DND-41 (cell line): ENCODE measurements at regions not wholly inside any gene's neighbourhood (a gene's known extent, or its start where the extent isn't known, plus 50 kb on each side); places are given as distances from the start of the nearest gene placed in this dataset.

Source experiments
- ATAC-seq: fragments of 200-7000 bp; cut with Tn5 transposase; 3 replicates; pipeline ENCODE4 v1.9.1; 2021; ENCODE audit warnings: low read depth; ENCODE audit not compliant: insufficient read depth
- DNase-seq: peaks from one replicate; pipeline ENCODE4 v3.0.0-alpha.2; 2020
- H2AFZ ChIP-seq: 2 replicates; pipeline ENCODE4 v1.6.0; 2012; ENCODE audit warnings: low read depth, low read length
- H3K27ac ChIP-seq: 2 replicates; pipeline ENCODE4 v1.5.1; 2012; ENCODE audit warnings: low read length, inconsistent platforms
- H3K27me3 ChIP-seq: fragments of 200-600 bp; sonication (generic); 2 replicates; pipeline ENCODE4 v1.6.0; 2012; ENCODE audit warnings: low read length, mild to moderate bottlenecking, inconsistent platforms; ENCODE audit not compliant: insufficient read depth, poor library complexity
- H3K36me3 ChIP-seq: 2 replicates; pipeline ENCODE4 v1.5.1; 2012; ENCODE audit warnings: low read length, inconsistent platforms; ENCODE audit not compliant: insufficient read depth
- H3K4me1 ChIP-seq: 2 replicates; pipeline ENCODE4 v1.5.1; 2012; ENCODE audit warnings: mild to moderate bottlenecking, low read length; ENCODE audit not compliant: insufficient read depth
- H3K4me2 ChIP-seq: 2 replicates; pipeline ENCODE4 v1.6.0; 2012; ENCODE audit warnings: mild to moderate bottlenecking, moderate library complexity, low read length, inconsistent platforms; ENCODE audit not compliant: insufficient read depth
- H3K4me3 ChIP-seq, 2 experiments: fragments of 200-600 bp in 1 of 2; shearing (Covaris generic) in 1 of 2; 2 replicates each; pipeline ENCODE4 v1.5.1; 2012 to 2016; ENCODE audit warnings: inconsistent platforms in 2 of 2, low read length in 2 of 2, mild to moderate bottlenecking in 2 of 2, low read depth in 1 of 2, moderate library complexity in 1 of 2
- H3K79me2 ChIP-seq: 2 replicates; pipeline ENCODE4 v1.6.0; 2012; ENCODE audit warnings: low read length, inconsistent platforms; ENCODE audit not compliant: insufficient read depth
- H3K9ac ChIP-seq: 2 replicates; pipeline ENCODE4 v1.6.0; 2012; ENCODE audit warnings: low read depth, mild to moderate bottlenecking, inconsistent platforms, low read length, moderate library complexity
- H3K9me3 ChIP-seq: 2 replicates; pipeline ENCODE4 v1.5.1; 2012; ENCODE audit warnings: low read length, moderate library complexity, mild to moderate bottlenecking, inconsistent platforms; ENCODE audit not compliant: insufficient read depth, severe bottlenecking
- H4K20me1 ChIP-seq: 2 replicates; pipeline ENCODE4 v1.6.0; 2012; ENCODE audit warnings: low read length; ENCODE audit not compliant: insufficient read depth
- CTCF ChIP-seq: IDR thresholded peaks from 2 replicates; pipeline ENCODE4 v1.5.1; 2012; ENCODE audit warnings: borderline replicate concordance, low read length, moderate library complexity, mild to moderate bottlenecking; ENCODE audit not compliant: poor library complexity, severe bottlenecking; ENCODE audit errors: extremely low read depth
- EZH2 ChIP-seq: IDR thresholded peaks from 3 replicates; pipeline ENCODE4 v1.6.1; 2012; ENCODE audit warnings: borderline replicate concordance, low read depth, mild to moderate bottlenecking, moderate library complexity, low read length, inconsistent platforms; ENCODE audit not compliant: severe bottlenecking

DNA sequence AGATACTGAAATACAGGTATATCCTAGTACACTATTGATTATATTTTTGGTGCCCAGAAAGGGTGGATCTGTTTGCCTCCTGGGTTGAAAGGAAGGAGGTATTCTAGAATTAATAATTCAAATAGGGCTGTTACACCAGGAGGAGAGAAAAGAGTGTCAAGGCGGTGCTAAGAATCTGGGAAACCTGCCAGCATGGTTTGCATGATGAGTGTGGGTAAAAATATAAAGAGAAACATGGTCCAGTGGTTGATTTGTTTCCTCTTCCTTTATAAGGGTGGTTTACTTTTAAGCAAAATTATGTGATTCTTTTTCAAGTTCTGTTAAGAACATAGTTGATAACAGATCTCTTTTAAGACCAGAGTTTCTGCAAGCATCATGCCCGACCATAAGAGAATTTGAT is 69.4 kb upstream of the NFIB start:
- Histone ChIP-seq H3K27ac (no peak overlapping the region), H3K79me2 (no peaks in the 10 kb centered on the region), H3K36me3 (no peaks in the 10 kb centered on the region), H3K4me3 (no peak overlapping the region), H4K20me1 (no peaks in the 10 kb centered on the region), H3K4me2 (no peak overlapping the region), H3K4me1 (no peaks in the 10 kb centered on the region), H3K9ac (no peak overlapping the region), H2AFZ (no peak overlapping the region), H3K27me3 (no peaks in the 10 kb centered on the region), H3K9me3 (no peaks in the 10 kb centered on the region)
- TF ChIP-seq CTCF (no peak), EZH2 (no peak)
- DNase-seq: peak; percentile 4
- no peak for ATAC-seq

DNA sequence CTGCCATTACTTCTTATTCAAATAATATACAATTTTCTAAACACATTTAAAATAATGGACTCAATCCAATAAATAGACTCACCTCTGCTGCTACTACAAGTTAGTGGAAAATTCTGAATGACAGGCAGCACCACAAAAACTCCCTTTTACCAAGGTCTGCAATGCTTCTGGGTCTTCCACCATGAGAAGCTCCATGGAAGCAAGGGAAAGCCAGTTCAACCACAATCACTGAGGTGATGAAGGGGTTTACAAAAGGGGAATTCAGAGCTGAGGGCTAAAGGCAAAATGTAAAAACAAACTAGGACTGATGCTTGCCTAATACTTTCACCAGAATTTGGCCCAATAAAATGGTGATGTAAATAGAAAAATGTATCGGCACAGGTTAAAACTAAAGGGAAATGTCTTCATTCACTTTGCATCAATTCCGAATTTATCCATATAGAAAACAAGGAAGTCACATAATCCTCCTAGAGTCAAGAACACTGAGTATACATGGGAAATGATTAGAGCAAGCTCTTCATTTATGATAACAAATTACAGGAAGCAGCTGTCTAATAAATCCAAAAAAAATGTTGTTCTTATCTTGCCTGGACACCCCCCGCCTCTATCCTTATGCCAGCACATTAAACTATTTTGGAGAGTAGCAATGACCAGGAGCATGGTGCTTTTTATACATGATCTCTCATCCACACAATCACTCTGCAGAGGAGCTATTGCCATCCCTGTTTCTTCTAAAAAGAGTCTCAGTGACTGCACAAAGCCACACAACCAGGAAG is 66.3 kb upstream of the NFIB start:
- Histone ChIP-seq H3K27me3 (no peaks in the 10 kb centered on the region), H3K9ac (no peak overlapping the region), H2AFZ (no peak overlapping the region), H3K27ac (no peak overlapping the region), H3K36me3 (no peaks in the 10 kb centered on the region), H3K79me2 (no peaks in the 10 kb centered on the region), H3K4me3 (no peak overlapping the region), H3K4me1 (no peaks in the 10 kb centered on the region), H4K20me1 (no peaks in the 10 kb centered on the region), H3K4me2 (no peak overlapping the region), H3K9me3 (no peaks in the 10 kb centered on the region)
- DNase-seq (no peak), ATAC-seq (no peak)
- TF ChIP-seq CTCF: no peak
- no peak for TF ChIP-seq EZH2

- Histone ChIP-seq H3K27ac (no peak overlapping the region), H3K79me2 (no peaks in the 10 kb centered on the region), H3K27me3 (no peaks in the 10 kb centered on the region), H3K4me1 (no peaks in the 10 kb centered on the region), H3K4me3 (no peak overlapping the region), H3K36me3 (no peaks in the 10 kb centered on the region), H2AFZ (no peak overlapping the region), H3K4me2 (no peak overlapping the region), H4K20me1 (no peaks in the 10 kb centered on the region), H3K9ac (no peak overlapping the region), H3K9me3 (no peaks in the 10 kb centered on the region)
- ATAC-seq (no peak), DNase-seq (no peak)
- TF ChIP-seq CTCF (no peak), EZH2 (no peak)
Measured at GRCh38 chr9:14379280-14379679, 65.3 kb upstream of the NFIB start.
